ENCODE measurements at regions not wholly inside any gene's neighbourhood (a gene's known extent, or its start where the extent isn't known, plus 50 kb on each side); places are given as distances from the start of the nearest gene placed in this dataset.

DNA sequence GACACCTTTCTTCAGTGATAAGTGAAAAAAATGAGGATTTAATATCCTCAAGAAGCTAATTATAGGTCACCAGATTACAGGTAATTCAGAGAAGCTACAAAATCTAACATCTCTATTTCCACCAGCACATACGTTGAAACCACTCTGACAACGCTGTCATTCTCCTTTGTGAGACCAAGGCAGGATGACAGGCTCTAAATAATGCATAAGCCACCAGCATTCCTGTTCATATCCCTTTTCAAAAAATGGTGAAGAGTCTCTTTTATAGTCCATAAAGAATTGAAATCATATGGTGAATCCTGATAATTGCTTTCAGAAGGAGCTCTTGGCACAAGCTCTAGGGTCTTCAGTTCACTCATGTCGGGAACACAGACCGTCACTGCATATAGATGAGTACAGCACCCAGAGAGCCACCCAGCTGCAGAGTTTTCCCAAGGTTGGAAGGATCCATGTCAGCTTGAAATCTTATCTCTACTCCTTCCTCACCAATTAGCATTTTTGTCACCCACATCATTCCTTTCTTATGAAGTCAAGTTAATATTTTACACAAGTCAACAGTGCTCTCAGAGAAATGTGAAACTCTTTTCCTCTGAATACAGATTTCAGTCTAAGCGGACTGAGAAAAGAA, 431.4 kb downstream of the TBC1D4 start:
- no peak for DNase-seq (ENCODE audit: low spot score)

DNA sequence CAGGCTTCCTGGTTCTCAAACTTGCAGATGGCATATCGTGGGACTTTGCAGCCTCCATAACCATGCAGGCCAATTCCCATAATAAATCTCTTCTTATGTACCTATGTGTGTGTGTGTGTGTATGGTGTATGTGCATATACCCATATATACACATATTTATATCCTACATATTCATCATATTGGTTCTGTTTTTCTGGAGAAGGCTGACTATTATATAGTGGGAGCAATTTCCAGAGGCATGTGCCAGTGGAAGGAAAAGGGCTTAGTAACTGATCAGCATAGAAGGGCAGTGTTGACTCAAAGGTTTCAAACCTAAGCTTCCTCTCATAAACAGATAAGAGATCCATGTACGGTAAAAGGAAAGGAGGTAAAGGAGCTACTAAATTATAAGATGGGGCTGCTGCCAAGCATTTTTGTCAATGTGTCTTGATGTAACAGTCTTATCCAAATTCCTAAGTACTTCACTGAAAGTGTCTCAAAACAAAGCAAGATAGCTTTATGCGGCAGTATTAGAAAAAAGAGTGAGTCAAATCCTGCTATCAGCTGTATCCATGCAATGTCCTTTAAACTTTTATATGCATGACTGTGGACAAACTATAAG, 432.1 kb downstream of the TBC1D4 start:
- DNase-seq (ENCODE audit: low spot score), result no peak

DNA sequence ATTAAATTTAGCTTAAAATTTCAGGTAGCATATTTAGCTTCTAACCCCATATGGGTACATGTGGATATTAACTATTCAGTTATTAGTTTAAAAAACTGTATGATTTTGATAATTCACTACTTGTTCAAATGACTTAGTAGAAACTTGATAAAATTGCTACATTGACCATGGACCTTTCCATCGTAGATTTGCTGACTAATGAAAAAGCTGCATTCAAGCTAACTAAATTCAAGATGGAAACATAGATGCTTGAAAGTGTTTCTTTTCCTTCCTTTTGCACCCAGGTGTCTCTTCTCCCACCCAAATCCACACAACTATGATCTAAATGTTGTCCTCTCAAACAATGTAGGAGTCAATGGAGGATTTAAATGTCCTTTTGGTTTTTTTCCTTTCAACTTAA, 439.2 kb downstream of the TBC1D4 start:
- no peak for DNase-seq (ENCODE audit: low spot score)

DNA sequence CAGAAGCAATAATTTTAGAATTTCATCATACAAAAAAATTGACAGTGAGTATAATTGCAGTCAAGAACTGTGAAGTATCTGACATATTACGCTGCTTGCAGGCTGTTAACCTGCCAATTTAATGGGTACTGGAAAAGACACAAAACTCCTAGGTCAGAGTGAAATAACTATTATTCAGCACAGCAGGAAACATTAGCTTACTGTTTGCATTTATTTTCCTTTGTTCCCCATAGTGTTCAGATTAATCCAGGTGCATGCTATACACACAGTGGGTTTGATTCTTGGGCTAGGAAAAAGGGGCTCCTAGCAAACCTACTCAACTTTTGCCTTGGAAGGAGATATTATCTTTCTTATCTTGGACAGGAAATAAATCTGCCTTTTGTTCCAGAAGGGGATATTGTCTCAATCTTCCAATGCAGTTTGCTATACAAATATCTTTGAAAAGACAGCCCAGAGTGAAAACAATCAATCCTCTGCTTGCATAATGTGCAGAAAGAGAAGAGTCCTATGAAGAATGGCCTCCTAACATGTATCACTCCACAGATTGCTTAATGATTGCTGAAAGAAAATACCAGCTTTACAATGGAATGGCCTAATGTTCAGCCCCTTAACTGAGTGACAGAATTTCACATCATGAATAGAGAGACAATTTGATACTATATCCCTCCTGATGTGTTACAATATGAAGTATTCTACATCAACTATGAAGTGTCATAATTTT, 443.4 kb downstream of the TBC1D4 start:
- DNase-seq (ENCODE audit: low spot score), result no peak

DNA sequence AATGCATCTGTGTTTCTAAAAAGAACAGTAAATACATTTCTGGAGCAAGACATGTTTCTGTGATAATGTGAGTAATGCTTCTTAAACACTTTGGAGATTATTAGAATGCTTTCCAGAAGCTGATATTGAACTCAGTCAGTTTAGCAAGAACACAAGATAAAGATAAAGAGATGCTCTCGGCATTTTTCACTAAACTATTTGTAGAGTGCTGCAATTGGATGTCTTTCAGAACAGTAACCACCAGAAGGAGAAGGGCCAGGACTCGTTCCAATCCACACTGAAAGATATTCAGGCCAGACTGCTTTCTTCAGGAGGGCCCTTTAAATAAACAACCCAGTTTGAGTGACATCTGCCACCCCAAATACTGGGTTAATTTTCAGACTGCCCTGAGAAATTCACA, 456.0 kb downstream of the TBC1D4 start:
- DNase-seq (ENCODE audit: low spot score), result no peak

DNA sequence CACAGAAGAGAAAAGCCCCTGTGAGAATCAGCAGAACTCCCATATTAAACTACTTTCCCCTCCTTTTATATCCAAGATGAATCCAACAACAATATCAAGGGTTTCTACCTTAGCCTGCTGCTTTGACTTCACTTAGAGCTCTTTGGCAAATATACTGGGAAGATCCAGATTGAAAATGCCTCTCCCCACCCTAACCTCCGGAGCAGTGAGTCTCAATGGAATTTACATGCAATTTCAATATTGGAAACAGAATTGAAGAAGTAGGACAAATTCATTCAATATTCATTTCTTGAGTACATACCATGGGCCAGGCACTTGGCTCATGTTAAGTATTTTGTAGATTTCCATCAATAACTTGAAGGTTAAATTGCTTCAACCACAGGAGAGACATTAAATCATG, 457.4 kb downstream of the TBC1D4 start:
- DNase-seq (ENCODE audit: low spot score), result no peak

DNA sequence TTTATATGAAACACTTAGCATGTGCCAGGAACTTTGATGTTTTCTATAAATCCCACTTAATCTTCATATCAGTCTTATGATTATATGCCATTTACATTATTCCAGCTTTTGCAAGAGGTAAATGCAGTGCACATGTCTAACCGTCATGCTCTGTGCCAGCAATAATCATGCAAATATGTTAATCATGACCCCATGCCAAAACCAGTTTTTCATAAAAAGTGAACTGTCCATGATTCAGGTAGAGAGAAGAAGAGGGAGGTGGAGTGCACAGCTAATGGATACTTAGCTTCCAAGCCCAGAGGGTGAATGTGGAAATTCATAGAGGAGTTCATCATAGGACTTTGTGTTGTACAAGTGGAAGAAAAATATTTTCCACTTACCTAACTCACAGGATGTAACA, 458.4 kb downstream of the TBC1D4 start:
- DNase-seq (ENCODE audit: low spot score), result no peak

DNA sequence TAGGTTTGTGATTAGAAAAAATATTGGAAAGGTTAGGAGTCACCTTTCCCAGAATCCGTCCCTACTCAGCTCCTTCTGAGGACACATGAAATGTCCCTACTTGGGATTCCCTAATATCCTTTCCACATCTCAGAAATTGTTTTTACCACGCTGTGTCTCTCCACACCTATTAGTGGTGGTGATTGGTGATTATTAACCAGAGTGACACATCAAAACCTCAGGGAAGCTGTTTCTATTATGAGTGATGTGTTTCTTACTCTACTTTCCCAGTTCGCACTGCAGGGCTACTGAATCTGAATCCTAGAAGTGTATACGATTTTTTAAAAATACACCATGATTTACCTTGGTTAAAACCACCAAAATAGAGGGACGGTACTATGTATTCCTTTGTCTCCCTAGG, 460.8 kb downstream of the TBC1D4 start:
- no peak for DNase-seq (ENCODE audit: low spot score)

DNA sequence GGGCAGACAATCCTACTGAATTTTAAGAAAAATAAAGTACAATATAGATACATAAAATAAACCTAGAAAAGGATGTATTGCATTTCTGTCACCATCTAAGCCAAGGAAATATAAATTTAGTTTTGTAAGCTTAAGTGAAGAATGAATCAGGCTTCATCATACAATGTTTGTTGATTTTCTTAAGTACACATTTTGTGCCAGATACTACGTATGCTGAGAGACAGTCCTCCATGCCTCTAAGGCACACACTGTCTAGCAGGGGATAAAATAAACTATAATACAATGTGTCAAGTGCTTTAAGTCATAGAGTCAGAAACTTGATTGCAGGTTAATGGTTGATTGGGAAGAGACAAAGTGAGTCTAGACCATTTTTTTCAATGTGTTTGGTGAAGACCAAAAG, 465.7 kb downstream of the TBC1D4 start:
- no peak for DNase-seq (ENCODE audit: low spot score)

DNA sequence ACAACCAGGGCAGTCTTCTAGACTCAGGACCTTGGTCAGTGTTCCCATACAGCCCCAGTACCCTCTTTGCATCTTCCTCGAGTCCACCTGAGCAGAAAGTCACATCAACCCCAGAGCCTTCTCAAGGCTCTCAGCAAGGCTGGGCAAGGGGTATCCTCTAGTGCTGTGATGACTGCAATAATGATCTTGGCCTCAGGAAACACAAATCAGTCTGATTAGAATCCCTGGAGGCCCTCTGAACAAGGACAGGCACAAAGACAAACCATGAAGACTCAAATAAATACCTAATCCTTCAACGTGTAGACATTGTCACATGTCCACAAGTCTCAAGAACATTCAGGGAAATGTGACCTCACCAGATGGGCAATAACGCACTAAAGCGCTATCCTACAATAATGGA, 468.2 kb downstream of the TBC1D4 start:
- DNase-seq (ENCODE audit: low spot score), result no peak

DNA sequence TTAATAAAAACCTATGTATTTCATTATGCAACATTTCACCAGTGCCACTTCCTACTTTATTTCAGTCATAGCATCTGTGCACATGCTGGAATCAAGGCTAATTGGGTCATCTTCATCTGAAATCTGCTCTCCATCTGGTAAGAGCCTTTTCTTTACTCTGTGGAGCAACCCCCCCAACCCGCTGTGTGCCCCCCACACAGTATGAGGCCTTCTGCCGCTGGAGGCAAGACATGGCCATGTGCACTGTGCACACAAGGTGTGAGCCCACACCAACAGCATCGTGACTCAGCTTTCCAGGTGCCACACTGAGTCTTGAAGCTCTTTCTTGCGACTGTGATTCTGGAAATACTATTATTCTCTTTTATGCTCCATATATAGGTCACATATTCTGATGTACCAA, 471.0 kb downstream of the TBC1D4 start:
- DNase-seq (ENCODE audit: low spot score), result no peak

DNA sequence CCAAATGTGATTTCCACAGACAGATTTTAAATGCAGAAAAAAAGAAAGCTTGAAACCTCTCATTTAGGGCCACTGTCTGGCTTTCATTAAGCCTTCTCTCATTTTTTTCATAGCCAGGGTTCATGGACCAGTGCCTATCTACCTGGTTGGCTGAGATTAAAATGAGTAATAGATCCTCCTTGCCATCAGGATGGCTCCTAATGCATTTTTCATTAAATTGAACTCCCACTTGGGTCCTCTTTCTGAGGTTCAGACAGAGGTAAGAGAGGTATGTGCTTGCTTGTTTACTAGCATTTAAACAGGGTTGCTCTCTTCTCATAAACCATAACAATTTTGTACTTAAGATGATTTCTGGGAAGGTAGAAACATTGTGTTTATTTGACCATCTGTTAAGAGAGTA, 473.0 kb downstream of the TBC1D4 start:
- DNase-seq (ENCODE audit: low spot score), result no peak

DNA sequence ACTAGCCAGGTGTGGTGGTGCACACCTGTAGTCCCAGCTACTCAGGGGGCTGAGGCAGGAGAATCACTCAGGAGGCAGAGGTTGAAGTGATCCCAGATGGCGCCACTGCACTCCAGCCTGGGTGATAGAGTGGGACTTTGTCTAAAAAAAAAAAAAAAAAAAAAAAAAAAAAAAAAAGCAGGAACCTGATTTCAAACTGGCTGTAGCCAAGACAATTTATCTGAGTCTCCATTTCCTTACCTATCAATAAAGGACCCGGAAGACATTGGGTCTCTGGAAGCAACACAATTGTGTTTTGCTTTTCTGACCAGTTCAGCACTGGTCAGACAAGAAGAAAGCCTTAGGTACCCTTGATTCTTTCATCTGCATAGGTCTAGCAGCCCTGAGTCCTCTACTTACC, 491.0 kb downstream of the TBC1D4 start:
- no peak for DNase-seq (ENCODE audit: low spot score)

DNA sequence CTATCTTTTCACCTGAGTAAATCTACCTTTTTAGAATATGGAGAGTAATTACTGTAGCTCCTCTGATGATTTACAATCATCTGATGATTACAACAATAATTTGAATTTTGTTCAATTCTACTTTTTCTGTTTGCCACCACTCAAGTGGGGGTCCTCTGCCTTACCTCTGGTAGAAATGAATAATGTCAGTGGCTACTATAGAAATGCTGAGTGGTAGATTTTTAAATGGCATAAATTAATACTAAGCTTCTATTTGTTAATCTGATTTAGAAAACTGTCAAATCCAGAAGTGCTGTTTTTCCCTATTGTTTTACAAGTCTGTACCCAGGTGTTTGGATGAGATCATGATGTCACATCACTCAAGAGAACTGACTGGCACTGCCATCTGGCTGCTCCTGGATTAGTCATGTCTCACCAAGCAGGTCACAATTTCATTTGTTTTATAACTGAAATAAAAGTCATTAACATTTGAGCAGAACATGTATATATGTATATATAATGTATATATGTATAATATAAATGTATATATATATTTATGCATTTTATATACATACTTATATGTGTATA, 494.8 kb downstream of the TBC1D4 start:
- DNase-seq (ENCODE audit: low spot score), result no peak

DNA sequence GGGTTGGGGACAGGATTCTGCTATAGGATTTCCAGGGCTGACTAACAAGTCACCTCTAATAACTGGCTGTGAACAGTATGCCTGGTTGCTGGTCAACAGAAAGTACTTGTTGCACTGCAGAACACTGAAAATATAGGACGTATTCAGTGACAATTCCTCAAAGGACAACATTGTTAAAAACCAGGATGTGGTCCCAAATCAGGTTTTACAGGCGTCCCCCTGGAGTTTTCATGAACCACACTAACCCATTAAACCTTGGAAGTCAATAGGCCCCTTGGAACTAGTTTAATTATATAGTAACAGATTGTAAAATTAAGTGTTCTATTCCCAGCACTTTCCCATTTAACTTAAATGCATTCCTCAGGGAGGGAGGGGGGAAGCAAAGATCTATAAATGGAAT, 495.4 kb downstream of the TBC1D4 start:
- DNase-seq (ENCODE audit: low spot score), result no peak

DNA sequence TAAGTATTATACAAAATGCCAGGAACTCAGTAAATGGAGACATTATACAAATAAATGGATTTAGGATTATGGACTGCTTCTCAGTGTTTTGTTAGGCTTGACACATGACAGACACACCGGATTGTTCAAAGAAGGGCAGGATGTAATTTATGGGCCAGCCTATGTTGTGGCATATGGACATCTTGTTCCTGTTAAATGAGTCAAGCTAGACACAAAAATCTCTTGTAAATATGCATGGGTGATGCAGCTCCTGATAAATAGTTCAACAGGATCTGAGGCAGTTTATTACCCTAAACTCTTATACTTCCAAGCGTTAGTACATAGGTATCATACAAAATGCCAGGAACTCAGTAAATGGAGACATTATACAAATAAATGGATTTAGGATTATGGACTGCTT, 502.3 kb downstream of the TBC1D4 start:
- DNase-seq (ENCODE audit: low spot score), result no peak

DNA sequence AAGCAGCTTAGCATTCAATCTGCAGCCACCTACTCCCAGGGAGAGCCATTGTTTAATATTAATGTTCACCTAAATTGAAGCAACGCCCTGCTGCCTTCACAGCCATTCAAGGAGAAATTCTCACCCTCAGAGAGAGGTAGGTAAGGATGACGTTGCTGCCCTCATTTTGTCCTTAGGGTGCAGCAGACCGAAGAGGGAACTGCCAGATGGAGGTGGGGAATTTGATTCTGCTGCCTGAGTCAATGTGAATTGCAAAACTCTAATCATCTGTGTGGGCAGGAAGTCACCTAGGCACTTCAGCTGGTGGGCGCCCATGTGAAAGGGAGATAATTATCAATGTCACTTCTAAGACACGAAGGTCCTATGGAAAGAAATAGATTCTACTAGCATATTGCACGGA, 503.4 kb downstream of the TBC1D4 start:
- no peak for DNase-seq (ENCODE audit: low spot score)

DNA sequence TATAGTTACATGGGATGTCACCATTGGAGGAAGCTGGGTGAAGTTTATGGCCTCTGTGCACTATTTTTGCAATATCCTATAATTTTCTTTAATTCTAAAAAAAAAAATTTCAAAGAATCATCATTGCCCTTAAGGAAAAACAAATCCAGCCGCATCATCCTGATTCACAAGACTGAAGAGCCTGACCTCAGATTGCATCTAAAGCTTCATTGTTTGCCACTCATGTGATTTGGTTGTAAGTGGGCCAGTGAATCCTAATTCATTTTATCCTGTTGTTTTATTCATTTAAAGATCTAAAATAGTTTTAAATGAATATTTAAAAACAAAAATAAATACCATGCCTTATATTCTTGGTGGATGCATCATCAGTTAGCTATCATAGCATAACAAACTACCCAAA, 504.5 kb downstream of the TBC1D4 start:
- no peak for DNase-seq (ENCODE audit: low spot score)

DNA sequence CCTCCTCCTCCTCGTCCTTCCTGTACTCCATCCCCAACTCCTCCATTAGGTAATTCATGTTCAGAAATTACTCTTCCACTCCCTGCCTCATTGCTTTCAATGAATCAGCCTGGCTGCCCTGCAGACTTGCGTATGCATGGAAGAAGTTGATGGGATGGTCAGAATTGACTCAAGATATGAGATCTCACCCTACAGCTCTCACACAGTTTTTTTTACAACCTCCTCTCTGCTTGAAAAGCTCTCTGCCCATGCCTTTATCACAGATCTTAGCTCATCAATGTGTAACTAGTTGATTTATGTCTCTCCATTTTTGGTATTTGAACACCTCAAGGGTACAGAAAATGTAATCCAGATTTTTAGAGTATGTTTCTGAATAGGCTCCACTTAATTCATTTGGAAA, 506.9 kb downstream of the TBC1D4 start:
- no peak for DNase-seq (ENCODE audit: low spot score)

DNA sequence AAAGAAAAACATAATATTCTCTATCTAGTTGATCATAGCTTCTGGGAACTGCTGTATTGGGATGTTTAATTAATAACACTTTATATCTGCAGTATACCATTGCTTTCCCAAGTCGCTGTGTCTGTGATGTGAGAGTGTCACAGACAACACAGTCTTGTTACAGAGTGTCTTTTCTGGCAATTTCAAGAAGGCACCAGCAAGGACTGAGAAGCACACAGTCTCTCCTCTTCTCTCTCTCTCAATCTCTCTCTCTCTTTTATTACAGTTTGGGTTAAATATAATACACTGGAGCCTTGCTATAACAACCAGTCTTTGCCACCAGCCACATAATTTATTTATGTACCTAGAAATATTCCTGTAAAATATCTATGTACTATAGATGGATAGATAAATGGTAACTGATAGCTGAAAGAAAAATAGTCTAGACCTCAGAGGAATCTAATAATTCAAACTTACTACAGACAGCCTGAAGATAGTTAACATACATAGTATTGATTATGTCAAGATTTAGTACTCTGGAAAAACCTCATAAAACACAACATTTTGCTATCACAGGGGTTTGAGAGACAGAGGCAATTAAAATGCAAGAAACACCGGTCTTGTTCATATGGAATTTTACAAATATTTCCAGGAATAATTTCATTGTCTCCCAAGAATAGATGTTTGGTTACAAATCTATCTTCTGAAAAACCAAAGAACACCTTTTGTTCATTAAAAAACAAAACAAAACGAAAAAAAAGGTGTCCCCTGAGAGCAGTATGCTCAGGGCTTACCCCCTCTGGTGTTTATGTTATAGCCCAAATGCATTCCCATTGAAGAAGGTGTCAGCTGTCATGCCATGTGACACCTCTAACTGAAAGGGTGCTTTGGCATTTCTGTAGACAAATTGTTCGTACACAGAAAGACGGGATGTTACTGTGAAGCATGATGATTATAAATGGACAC, 507.8 kb downstream of the TBC1D4 start:
- DNase-seq (ENCODE audit: low spot score), result no peak

DNA sequence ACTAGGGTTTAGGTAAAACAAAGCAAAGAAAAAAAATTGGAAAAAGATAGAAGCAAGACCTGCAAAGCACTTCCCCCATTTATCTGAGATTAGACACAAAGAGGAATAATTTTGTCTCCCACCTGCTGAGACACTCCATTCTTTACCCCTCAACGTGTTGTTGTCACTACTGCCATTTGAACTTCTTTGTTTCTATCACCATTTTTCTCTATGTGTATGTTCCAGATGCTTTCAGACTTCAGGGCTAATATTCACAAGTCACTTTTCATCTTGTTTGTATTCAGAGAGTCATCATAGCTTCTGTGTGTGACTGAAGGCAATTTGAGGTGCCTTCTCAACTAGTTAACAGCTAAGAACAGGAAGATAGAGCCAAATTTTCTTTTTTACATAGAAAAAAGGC, 512.5 kb downstream of the TBC1D4 start:
- DNase-seq (ENCODE audit: low spot score), result no peak

DNA sequence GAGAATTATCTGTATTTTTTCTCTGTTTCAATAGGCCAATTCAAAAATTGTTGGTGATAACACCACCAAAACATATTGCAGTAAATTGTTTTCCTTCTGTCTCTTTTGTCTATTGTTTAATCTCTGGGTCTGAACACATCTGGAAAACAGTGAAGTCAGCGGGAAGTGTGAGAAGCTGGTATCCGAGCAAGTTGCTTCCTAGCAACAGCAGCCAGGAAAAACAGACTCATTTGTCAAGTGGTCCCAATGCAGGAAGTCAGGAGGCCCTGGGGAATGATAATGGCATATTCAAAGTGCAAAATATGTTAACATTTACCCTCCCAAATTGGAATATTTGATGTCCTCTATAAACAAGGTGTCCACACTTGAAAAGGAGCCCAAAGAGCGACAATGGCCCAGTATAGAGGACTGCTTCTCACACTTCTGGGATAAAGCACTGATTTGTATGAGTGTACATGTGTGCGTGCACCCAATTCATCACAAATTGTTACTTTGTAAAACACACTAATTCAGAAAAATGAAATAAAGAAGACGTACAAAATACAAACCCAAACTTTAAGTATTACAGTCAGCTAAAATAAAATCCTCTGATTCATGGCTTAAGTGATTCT, 515.0 kb downstream of the TBC1D4 start:
- DNase-seq (ENCODE audit: low spot score), result no peak
